GM19372 (cell line): ENCODE measurements at regions not wholly inside any gene's neighbourhood (a gene's known extent, or its start where the extent isn't known, plus 50 kb on each side); places are given as distances from the start of the nearest gene placed in this dataset.

Experiments
- ATAC-seq: cut with Tn5 transposase; IDR thresholded peaks from one replicate; pipeline ENCODE4 v1.9.1; 2021; ENCODE audit warnings: mild to moderate bottlenecking, low read depth, moderate library complexity; ENCODE audit not compliant: unreplicated experiment

GRCh38 chr4:135838889-135839288 lies 1637.3 kb upstream of the PABPC4L start:
- ATAC-seq, result no peak

DNA sequence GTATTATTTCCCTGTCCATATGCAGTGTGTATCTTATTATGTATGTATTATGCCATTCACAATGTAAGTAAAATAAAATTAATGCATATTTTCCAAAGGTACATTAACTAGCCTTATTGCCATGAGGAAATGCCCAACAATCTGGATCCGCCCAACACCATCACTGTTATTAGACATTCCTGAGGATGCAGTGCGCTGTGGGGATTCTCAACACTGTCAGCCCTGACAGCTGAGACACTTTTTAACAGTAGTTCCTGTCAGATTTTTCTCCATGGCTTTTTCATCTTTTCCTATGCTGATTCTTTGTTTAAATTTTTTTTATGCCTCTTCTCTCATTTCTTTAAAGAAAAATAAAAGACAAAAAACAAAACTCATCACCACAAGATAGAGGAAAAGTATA lies 1632.9 kb upstream of the PABPC4L start:
- ATAC-seq, result no peak

GRCh38 chr4:135833529-135833928 lies 1631.9 kb upstream of the PABPC4L start:
- no peak for ATAC-seq

DNA sequence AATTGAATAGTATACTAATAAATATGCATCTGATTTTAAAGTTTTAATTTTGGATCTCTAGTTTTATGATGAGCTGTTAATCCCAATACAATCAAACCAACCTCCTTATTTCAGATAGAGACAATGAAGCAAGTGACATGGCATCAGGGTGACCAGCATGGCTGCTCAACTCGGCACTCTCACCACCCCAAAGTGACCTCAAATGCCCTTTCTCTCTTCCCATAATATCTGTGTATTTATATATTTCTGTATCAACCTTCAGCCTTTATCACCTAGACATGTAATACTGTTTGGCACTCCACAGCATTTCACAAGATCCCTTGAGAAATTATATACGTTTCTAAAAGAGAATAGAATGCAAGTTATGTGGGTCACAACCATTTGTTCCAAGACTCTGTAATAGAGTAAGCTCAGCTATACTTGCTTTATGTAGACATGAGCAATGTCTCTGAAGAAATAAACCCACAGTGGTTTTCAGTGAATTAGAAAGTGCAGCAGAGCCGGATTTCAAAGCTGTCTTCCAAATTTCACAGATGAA lies 1623.2 kb upstream of the PABPC4L start:
- ATAC-seq, result no peak

DNA sequence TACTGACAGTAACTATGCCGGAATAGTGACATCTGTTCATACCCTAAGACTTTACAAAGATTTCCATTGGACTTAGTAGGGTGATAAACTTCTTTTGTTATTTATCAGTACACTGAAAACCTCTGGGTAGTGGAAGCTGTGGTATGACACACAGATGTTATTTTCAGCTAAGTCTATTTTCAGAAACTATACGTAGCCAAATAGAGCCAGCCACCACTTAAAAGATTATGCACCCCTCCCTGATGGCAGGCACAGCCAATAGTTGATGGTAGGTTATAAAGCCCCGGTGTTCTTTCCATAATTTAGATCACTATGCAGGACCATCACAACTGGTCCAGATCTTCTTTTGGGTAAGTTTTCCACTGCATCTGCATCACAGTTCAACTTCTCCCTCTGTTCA lies 1603.2 kb upstream of the PABPC4L start:
- no peak for ATAC-seq

GRCh38 chr4:135777361-135777760 lies 1575.8 kb upstream of the PABPC4L start:
- ATAC-seq, result no peak

GRCh38 chr4:135775909-135776308 lies 1574.3 kb upstream of the PABPC4L start:
- no peak for ATAC-seq

- ATAC-seq, result no peak
Measured at GRCh38 chr4:135770505-135770904, 1568.9 kb upstream of the PABPC4L start.

DNA sequence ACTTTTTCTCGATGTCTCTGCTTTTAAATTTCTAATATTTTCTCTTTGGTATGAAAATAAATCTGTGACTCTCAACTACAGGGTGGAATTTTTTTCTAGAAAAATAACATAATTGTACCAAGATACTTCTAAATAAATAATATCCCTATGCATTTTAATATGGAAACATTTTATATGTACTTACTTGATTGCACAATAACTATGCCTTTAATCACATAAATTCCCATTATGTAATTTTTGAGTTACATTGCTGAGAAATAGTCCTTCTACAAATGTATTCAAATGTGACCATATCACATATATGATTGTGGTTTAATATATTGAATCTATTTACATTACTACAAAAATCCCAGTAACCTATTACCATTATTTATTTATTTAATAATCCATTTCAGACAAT lies 1543.3 kb upstream of the PABPC4L start:
- ATAC-seq, result no peak

- ATAC-seq, result no peak
Measured at GRCh38 chr4:135741583-135741982, 1540.0 kb upstream of the PABPC4L start.

DNA sequence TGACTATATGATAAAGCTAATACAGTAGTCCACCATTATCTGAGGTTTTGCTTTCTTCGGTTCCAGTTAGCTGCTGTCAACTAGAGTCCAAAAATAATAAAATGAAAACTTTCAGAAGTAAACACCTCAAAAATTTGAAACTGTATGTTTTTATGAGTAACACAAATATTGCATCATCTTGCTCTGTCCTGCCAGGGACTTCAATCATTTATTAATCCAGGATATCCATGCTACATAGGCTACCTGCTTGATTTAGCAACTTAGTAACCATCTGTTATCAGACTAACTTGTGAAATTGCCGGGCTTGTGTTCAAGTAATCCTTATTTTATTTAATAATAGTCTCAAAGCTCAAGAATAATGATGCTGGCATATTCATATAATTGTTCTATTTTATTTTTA lies 1537.8 kb upstream of the PABPC4L start:
- no peak for ATAC-seq

DNA sequence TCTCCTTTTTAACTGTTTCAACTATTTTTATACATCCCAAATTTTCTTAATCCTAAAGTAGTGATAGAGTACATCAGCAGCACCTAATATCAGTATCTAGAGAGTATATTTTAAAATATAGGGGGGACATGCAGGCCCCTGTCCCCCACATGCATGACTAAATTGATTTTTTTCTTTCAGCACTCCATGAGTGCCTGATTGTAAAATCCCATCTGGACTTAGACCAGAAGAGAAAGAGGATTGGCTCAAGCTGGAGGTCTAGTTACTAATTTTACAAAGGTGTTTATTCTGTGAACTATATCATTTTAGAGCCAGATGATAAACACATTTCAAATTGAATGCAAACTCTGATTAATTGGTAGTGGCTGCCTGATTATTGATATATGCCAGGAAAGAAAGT lies 1533.9 kb upstream of the PABPC4L start:
- no peak for ATAC-seq

GRCh38 chr4:135732448-135732847 lies 1530.9 kb upstream of the PABPC4L start:
- ATAC-seq, result no peak

GRCh38 chr4:135731682-135732081 lies 1530.1 kb upstream of the PABPC4L start:
- ATAC-seq, result no peak

DNA sequence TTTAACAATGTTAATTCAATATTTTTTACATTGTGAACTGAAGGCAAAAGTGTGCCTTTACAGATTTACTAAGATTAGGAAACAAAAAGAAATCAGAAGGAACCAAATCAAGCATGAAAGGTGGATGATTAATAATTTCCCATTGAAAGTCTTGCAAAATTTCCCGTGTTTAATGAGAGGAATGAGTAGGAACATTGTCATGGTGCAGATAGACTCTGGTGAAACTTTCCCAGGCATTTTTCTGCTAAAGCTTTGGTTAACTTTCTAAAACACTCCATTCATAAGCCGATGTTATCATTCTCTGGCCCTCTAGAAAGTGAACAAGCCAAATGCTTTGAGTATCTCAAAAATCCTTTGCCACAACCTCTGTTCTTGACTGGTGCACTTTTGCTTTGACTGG lies 1522.8 kb upstream of the PABPC4L start:
- ATAC-seq, result no peak

GRCh38 chr4:135718019-135718418 lies 1516.4 kb upstream of the PABPC4L start:
- ATAC-seq, result no peak

GRCh38 chr4:135705343-135705742 lies 1503.8 kb upstream of the PABPC4L start:
- ATAC-seq, result no peak

GRCh38 chr4:135694066-135694465 lies 1492.5 kb upstream of the PABPC4L start:
- ATAC-seq, result no peak

GRCh38 chr4:135684001-135684400 lies 1482.4 kb upstream of the PABPC4L start:
- ATAC-seq, result no peak

DNA sequence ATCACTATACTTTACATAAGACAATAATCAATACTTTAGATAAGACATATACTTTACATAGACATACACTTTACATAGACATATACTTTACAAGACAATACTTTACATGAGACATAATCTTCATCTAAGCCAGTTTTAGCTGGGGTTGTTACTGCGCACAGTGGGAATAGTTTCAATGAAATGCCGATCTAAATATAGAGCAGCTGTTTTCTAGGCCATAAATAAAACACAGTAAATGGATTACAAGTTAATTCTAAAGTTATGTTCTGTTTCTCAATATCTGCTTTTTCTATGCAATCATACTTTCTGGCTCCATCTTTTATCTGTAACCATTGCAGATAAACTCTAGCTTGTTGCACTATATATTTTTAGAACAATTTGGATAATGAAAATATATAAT lies 1470.6 kb upstream of the PABPC4L start:
- ATAC-seq, result no peak

- no peak for ATAC-seq
Measured at GRCh38 chr4:135670548-135670947, 1469.0 kb upstream of the PABPC4L start.
